Panc1 (cell line): ENCODE measurements at regions not wholly inside any gene's neighbourhood (a gene's known extent, or its start where the extent isn't known, plus 50 kb on each side); places are given as distances from the start of the nearest gene placed in this dataset.

Experiments
- ATAC-seq: fragments of 200-7000 bp; cut with Tn5 transposase; 2 replicates; pipeline ENCODE4 v1.9.1; 2020; ENCODE audit warnings: mild to moderate bottlenecking, moderate library complexity
- BruUV-seq: library from RNA; stranded (reverse); fragments of 400-500 nt; replicated peaks from 2 replicates; lab custom pipeline; 2021; lab: Mats Ljungman, UMichigan
- CTCF ChIA-PET: fragments of 300-600 bp; sonication (Branson Sonifier 250); formaldehyde crosslinking; loops from one replicate; lab custom pipeline; 2022; ENCODE audit warnings: antibody characterized with exemption; lab: Charles Lee
- POLR2A ChIA-PET: fragments of 300-600 bp; sonication (Branson Sonifier 250); formaldehyde crosslinking; loops from one replicate; lab custom pipeline; 2022; ENCODE audit warnings: antibody characterized with exemption; lab: Charles Lee
- DNase-seq: peaks from one replicate; pipeline ENCODE4 v3.0.0-alpha.2; 2010; ENCODE audit warnings: low read depth, low spot score
- H3K27ac ChIP-seq: 2 replicates; pipeline ENCODE4 v1.5.1; 2011; ENCODE audit warnings: mild to moderate bottlenecking, low read length, inconsistent platforms
- H3K27me3 ChIP-seq: fragments of 200-500 bp; sonication (Bioruptor generic); 2 replicates; pipeline ENCODE4 v1.6.0; 2014; ENCODE audit warnings: low read length, inconsistent platforms; ENCODE audit not compliant: control insufficient read depth, insufficient read depth
- H3K36me3 ChIP-seq: fragments of 200-500 bp; sonication (Bioruptor generic); 2 replicates; pipeline ENCODE4 v1.5.1; 2014; ENCODE audit warnings: inconsistent platforms, mild to moderate bottlenecking, low read length, moderate library complexity; ENCODE audit not compliant: control insufficient read depth, insufficient read depth
- H3K4me1 ChIP-seq: 2 replicates; pipeline ENCODE4 v1.5.1; 2011; ENCODE audit warnings: inconsistent platforms, mild to moderate bottlenecking, low read length, moderate library complexity; ENCODE audit not compliant: control insufficient read depth, insufficient read depth
- H3K4me3 ChIP-seq, 2 experiments: 2 replicates each; pipeline ENCODE4 v1.5.1; 2011 to 2012; ENCODE audit warnings: low read depth in 2 of 2, low read length in 2 of 2, mild to moderate bottlenecking in 2 of 2, inconsistent platforms in 1 of 2, moderate library complexity in 1 of 2
- H3K9me3 ChIP-seq: fragments of 200-500 bp; sonication (Bioruptor generic); 2 replicates; pipeline ENCODE4 v1.5.1; 2014; ENCODE audit warnings: low read depth, mild to moderate bottlenecking, inconsistent platforms, low read length, moderate library complexity; ENCODE audit not compliant: control insufficient read depth, insufficient read depth
- CTCF ChIP-seq: fragments of 450-650 bp; IDR thresholded peaks from 2 replicates; pipeline ENCODE4 v1.5.1; 2017; ENCODE audit warnings: mild to moderate bottlenecking
- POLR2AphosphoS5 ChIP-seq: IDR thresholded peaks from 2 replicates; pipeline ENCODE4 v1.6.1; 2012; ENCODE audit warnings: mild to moderate bottlenecking, low read depth, low read length, moderate library complexity
- REST ChIP-seq, 2 experiments: IDR thresholded peaks; 2 replicates each; pipeline ENCODE4 v1.6.1; 2011 to 2012; ENCODE audit warnings: low read depth in 2 of 2, control low read depth in 1 of 2, low read length in 1 of 2, mild to moderate bottlenecking in 1 of 2, moderate library complexity in 1 of 2; ENCODE audit not compliant: insufficient read depth in 1 of 2
- SIN3A ChIP-seq: IDR thresholded peaks from 2 replicates; pipeline ENCODE4 v1.6.1; 2012; ENCODE audit warnings: low read depth, mild to moderate bottlenecking, low read length, moderate library complexity, borderline replicate concordance; ENCODE audit not compliant: insufficient read depth
- TCF7L2 ChIP-seq: IDR thresholded peaks from 2 replicates; pipeline ENCODE4 v1.6.1; 2011; ENCODE audit warnings: mild to moderate bottlenecking, low read depth, low read length, inconsistent platforms
- in situ Hi-C: cut with HindIII; loops from 2 replicates; pipeline ENCODE4 v1.10.0; 2016; ENCODE audit warnings: low sequenced_read_pairs, low pct_unique_long_range_greater_than_20kb
- intact Hi-C: fragments of 100-400 bp; cut with micrococcal nuclease; formaldehyde crosslinking; loops from one replicate; pipeline ENCODE4 v1.10.0; 2022; ENCODE audit not compliant: unreplicated experiment

GRCh38 chr2:18437909-18438308 lies 122.5 kb downstream of the RDH14 start:
- Histone ChIP-seq H3K27me3 (no peaks in the 10 kb centered on the region), H3K27ac (no peak overlapping the region), H3K4me1 (no peaks in the 10 kb centered on the region), H3K4me3 (no peak overlapping the region), H3K36me3 (no peaks in the 10 kb centered on the region), H3K9me3 (no peaks in the 10 kb centered on the region)
- ChIA-PET CTCF (no interaction called here), POLR2A (no interaction called here)
- BruUV-seq = no TSS peak
- intact Hi-C loops = loop anchor here (5.0 kb wide), 2 partner anchors 69 to 924 kb away; no protein-coding TSS in a partner anchor
- ATAC-seq (no peak), DNase-seq (no peak)
- TF ChIP-seq TCF7L2 (no peak), REST (IDR thresholded peaks at IDR 0.05; ENCODE audit: insufficient read depth in 1 of 2, low read depth in 2 of 2, low read length in 1 of 2) (no peak), CTCF (no peak), POLR2AphosphoS5 (no peak), SIN3A (no peak)
- in situ Hi-C loops = no loop called here

- no peak for DNase-seq
- Histone ChIP-seq H3K4me1 (no peaks in the 10 kb centered on the region), H3K27ac (no peak overlapping the region), H3K36me3 (no peaks in the 10 kb centered on the region), H3K27me3 (no peaks in the 10 kb centered on the region), H3K9me3 (no peaks in the 10 kb centered on the region), H3K4me3 (no peak overlapping the region)
- intact Hi-C loops (loop anchor here (5.0 kb wide), 2 partner anchors 71 to 926 kb away; no protein-coding TSS in a partner anchor), in situ Hi-C loops (no loop called here)
- ChIA-PET CTCF (no interaction called here), POLR2A (interaction anchor here (0.6 kb wide), 1 partner anchor 180 kb away, joined by 3 read pairs; no protein-coding TSS in a partner anchor)
- ATAC-seq = no peak
- no TSS peak for BruUV-seq
- no peak for TF ChIP-seq TCF7L2
- TF ChIP-seq SIN3A = no peak
- TF ChIP-seq CTCF = no peak
- no peak for TF ChIP-seq POLR2AphosphoS5
- TF ChIP-seq REST (IDR thresholded peaks at IDR 0.05; ENCODE audit: insufficient read depth in 1 of 2, low read depth in 2 of 2, low read length in 1 of 2) = no peak
Measured at GRCh38 chr2:18436503-18437005, 123.9 kb downstream of the RDH14 start.
